RCC 7860 (cell line): ENCODE measurements at regions not wholly inside any gene's neighbourhood (a gene's known extent, or its start where the extent isn't known, plus 50 kb on each side); places are given as distances from the start of the nearest gene placed in this dataset.
"Not testable (repeated sequence)": the region's sequence is repeated elsewhere in the genome, so short reads cannot be mapped to it uniquely, and the experiment has no call there.

ENCODE experiments used
- DNase-seq: peaks from one replicate; pipeline ENCODE4 v3.0.0-alpha.2; 2015; ENCODE audit warnings: low spot score
- FAIRE-seq: peaks from 2 replicates; lab custom pipeline; 2012; peaks lifted over from hg19 to GRCh38; lab: Jason Lieb, UNC

GRCh38 chr6:63010962-63011361 lies 200.3 kb upstream of the FKBP1C start:
- FAIRE-seq, DNase-seq: not testable (repeated sequence)

- no peak for FAIRE-seq
Measured at GRCh38 chr6:63014290-63014689, 197.0 kb upstream of the FKBP1C start.

GRCh38 chr6:63022631-63023030 lies 188.6 kb upstream of the FKBP1C start:
- FAIRE-seq (no peak), DNase-seq (no peak)

More at GRCh38 chr6:63014290-63014689, 197.0 kb upstream of the FKBP1C start:
- DNase-seq, result no peak

GRCh38 chr6:63023726-63024125 lies 187.5 kb upstream of the FKBP1C start:
- DNase-seq (no peak), FAIRE-seq (no peak)

- DNase-seq, result no peak
Measured at GRCh38 chr6:63049216-63049615, 162.1 kb upstream of the FKBP1C start.

GRCh38 chr6:63053206-63053605 lies 158.1 kb upstream of the FKBP1C start:
- not testable (repeated sequence) for DNase-seq, FAIRE-seq

More at GRCh38 chr6:63049216-63049615, 162.1 kb upstream of the FKBP1C start:
- no peak for FAIRE-seq

- DNase-seq (no peak), FAIRE-seq (no peak)
Measured at GRCh38 chr6:63058601-63059000, 152.7 kb upstream of the FKBP1C start.

- no peak for FAIRE-seq
- DNase-seq, result no peak
Measured at GRCh38 chr6:63063631-63064271, 147.5 kb upstream of the FKBP1C start.

- DNase-seq (no peak), FAIRE-seq (no peak)
Measured at GRCh38 chr6:63066055-63066704, 145.1 kb upstream of the FKBP1C start.

- DNase-seq (no peak), FAIRE-seq (no peak)
Measured at GRCh38 chr6:63094947-63095346, 116.3 kb upstream of the FKBP1C start.

- FAIRE-seq (no peak), DNase-seq (no peak)
Measured at GRCh38 chr6:63097222-63097621, 114.0 kb upstream of the FKBP1C start.

- FAIRE-seq, result no peak
- DNase-seq, result no peak
Measured at GRCh38 chr6:63098789-63099188, 112.5 kb upstream of the FKBP1C start.

- FAIRE-seq (no peak), DNase-seq (no peak)
Measured at GRCh38 chr6:63099772-63100459, 111.4 kb upstream of the FKBP1C start.

- DNase-seq (no peak), FAIRE-seq (no peak)
Measured at GRCh38 chr6:63114610-63115211, 96.6 kb upstream of the FKBP1C start.

GRCh38 chr6:63121166-63121565 lies 90.1 kb upstream of the FKBP1C start:
- no peak for FAIRE-seq
- DNase-seq, result no peak

- DNase-seq (no peak), FAIRE-seq (no peak)
Measured at GRCh38 chr6:63140114-63140513, 71.2 kb upstream of the FKBP1C start.

- DNase-seq, result no peak
- FAIRE-seq, result no peak
Measured at GRCh38 chr6:63140692-63141318, 70.5 kb upstream of the FKBP1C start.

GRCh38 chr6:63149730-63150129 lies 61.5 kb upstream of the FKBP1C start:
- FAIRE-seq (no peak), DNase-seq (no peak)

GRCh38 chr6:63154535-63154934 lies 56.7 kb upstream of the FKBP1C start:
- DNase-seq (no peak), FAIRE-seq (no peak)
